ENCODE measurements at regions not wholly inside any gene's neighbourhood (a gene's known extent, or its start where the extent isn't known, plus 50 kb on each side); places are given as distances from the start of the nearest gene placed in this dataset.
A peak's percentile ranks its signal among the peaks of the same experiment; 100 is the strongest.
"Not testable (repeated sequence)": the region's sequence is repeated elsewhere in the genome, so short reads cannot be mapped to it uniquely, and the experiment has no call there.

GRCh38 chr4:111930659-111931058 lies 214.6 kb upstream of the FAM241A start:
- DNase-seq: no peak

DNA sequence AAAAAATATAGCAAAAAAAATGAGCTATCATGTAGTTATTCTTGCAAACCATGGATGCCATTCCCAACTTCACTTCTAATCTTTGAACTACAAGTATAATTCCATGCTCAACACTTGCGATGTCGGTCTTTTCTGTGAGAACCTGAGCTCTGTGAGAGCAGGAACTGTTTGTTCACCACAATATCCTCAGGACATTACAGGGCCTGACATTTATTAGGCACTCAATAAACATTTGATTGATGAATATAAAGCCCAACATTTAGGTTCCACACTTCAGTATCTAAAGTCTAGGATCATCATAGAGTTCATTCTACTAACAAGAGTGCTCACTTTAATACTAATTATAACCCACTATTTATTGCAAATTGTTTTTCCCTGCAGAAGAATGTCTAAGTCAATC lies 211.6 kb upstream of the FAM241A start:
- no peak for DNase-seq

DNA sequence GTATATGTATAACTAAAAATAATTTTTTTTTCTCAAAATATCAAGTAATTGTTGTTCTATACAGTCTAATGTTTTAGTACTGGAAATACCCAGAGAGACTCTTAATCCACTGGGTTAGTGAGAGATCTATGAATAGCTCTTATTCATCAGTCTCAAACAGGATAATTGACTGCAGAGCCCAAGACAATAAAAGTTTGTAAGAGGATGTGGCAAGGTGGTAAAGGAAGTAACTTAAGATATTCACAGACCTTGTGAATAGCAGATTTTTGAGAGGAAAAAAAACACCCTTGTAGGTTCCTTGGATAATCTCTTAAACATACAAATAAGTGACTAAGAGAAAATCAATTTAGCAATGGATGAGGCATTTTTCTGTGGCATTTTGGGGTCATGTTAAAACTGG lies 210.9 kb upstream of the FAM241A start:
- DNase-seq: no peak

- DNase-seq: peak; percentile 37
Observed at GRCh38 chr4:111937368-111937767, 207.9 kb upstream of the FAM241A start.

DNA sequence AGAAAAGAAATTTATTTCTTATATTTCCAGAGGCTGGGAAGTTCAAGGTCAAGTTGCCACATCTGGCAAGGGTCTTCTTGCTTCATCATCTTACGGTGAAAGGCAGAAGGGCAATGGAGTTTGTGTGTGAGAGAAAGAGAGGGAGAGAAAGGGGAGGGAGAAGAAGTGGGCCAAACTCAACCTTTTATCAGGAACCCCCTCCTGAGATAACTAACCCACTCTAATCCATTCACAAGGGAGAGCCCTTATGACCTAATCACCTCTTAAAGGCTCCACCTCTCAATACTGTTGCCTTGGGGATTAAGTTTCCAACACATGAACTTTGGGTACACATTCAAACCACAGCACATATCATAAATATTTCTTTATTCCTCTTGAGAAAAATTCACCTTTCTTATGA lies 203.3 kb upstream of the FAM241A start:
- no peak for DNase-seq

- peak; percentile 49 for DNase-seq
Observed at GRCh38 chr4:111943796-111944203, 201.5 kb upstream of the FAM241A start.

DNA sequence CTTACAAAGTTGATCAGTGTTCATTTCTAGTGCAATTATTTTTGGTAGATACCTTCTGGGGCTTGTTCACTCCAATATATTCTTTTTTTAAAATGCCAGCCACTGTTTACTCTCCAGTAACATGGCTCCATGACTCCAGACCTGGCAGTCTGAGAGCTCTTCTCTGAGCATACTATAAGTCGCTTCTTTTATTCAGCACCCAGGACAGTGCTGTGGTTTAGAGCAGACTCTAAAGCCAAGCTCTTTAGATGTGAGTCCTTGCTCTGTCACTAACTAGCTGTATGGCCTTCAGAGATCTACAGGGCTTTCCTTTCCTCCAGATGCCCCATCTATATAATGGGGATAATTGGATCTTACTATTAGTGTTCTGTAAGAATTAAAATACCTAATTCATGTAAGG lies 200.2 kb upstream of the FAM241A start:
- no peak for DNase-seq

DNA sequence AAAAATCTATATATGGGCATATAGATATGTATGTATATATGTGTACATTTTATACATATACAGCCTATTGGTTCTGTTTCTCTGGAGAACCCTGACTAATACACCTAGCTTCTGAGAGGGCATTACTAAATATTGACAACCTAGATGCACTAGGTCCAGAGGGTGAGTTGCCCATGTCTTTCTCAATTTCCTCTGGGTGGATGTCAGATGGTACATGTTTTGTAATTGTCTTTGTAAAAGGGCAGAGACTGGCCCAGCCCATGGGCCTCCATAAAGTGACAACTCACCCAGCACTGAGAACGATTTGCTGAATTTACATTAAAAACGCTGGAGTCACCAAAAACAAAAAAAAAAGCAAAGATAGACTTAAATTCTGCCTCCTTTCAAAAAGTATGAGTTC lies 198.5 kb upstream of the FAM241A start:
- no peak for DNase-seq

DNA sequence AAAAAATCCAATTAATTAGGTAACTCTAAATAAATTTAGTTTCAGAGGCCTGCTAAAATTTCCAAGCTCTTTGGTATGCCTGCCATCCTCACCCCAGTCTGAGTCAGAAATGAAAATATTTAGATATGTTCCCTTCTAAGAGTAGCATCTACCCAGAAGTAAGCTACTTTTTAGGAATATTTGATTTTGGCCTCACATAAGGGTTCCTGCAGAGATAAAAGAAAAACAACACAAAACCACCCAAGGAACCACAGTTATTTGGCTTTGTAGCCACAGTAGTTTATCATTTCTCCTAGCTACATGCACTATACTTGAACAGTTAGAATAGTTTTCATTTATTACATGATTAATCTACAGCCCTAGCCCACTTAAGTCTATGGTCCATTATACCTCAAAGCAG lies 192.6 kb upstream of the FAM241A start:
- DNase-seq: peak; percentile 48

DNA sequence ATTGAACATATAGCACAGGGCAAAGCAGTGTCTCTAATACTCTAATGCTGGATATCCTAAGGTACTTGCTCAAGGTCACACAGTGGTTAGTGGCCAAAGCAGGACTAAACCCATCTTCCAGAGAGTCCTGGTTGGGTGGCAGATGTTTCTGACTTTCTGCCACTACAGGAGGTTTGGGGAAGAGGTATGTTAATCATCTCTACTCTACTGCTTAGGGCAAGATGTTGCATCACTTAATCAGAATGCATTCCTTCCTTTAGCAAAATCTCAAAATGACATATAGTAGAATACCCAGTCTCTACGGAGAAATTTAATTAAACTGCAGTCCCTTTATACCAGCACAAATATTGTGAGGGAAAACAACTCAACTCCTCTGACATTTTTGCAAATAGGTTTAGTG lies 190.7 kb upstream of the FAM241A start:
- DNase-seq: peak; percentile 37

DNA sequence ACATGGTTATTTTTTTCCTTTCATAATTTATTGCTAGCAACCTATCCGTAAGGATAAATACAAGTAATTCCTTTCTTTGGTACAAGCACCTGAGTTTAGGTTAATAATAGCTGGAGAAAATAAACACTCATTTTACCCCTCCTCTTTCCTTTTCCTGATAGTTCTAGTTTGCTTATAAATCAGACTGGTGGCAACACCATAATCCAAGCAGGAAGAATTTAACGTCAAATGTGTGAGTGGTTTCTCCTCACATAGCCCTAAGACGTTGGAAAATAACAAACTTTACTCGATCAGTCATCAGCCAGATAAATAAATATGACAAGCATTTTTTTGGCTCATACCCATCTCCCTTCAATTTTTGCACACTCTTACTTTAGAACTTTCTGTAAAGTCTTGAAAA lies 190.3 kb upstream of the FAM241A start:
- no peak for DNase-seq

GRCh38 chr4:111957116-111957515 lies 188.1 kb upstream of the FAM241A start:
- DNase-seq: no peak

DNA sequence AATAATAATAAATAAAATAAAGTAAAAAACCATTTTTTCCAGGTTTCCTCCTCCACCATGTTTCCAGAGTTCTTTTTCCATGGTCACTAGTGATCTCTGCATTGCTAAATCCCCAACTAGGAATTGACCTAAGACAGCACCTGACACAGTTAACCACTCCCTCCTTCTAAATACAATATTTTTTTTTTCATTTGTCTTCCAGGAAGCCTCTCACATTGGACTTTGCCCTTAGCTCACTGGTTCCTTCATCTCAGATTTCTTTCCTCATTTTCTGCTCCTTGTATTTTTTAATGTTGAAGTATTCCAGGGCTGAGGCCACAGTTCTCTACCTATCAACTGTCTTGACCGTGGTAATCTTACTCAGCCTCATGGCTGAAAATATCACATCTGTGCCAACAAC lies 187.3 kb upstream of the FAM241A start:
- DNase-seq: no peak

GRCh38 chr4:111959222-111959621 lies 186.0 kb upstream of the FAM241A start:
- peak; percentile 88 for DNase-seq

DNA sequence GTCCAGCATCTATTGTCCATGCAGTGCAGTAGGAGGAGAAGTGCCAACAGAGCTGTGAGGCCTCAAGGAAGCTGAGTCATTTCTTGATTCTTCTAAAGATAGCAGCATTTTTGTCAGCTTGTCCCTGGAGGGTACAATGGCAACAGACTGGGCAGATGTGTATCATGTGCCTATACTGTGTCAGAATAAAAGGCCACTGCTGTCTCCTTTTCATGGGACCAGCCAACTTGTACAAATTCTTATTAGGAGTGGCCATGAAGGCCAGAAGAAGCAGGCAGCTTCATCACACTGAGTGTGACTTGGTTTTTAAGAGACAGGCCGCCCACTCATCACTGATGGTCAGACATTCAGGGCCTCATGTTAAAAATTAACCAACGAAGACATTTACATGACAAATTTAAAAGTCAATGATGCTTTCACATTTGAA lies 185.0 kb upstream of the FAM241A start:
- DNase-seq: peak; percentile 70

DNA sequence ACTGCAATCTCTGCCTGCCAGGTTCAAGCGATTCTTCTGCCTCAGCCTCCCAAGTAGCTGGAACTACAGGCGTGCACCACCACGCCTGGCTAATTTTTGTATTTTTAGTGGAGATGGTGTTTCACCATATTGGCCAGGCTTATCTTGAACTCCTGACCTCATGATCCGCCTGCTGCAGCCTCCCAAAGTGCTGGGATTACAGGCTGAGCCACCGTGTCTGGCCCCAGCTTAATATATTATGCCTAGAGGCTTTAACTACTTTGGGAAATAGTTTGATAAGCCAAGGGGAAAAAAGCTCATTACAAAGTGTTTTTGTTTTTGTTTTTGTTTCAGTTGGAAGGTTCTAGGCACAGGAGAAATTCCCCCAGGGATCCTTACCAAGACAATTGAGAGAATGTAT lies 184.2 kb upstream of the FAM241A start:
- DNase-seq: not testable (repeated sequence)

GRCh38 chr4:111961809-111962208 lies 183.4 kb upstream of the FAM241A start:
- peak; percentile 54 for DNase-seq

- DNase-seq: no peak
Observed at GRCh38 chr4:111963158-111963700, 182.0 kb upstream of the FAM241A start.

- no peak for DNase-seq
Observed at GRCh38 chr4:111977419-111977965, 167.8 kb upstream of the FAM241A start.

- DNase-seq: no peak
Observed at GRCh38 chr4:111979921-111980320, 165.3 kb upstream of the FAM241A start.

GRCh38 chr4:111982089-111982488 lies 163.2 kb upstream of the FAM241A start:
- DNase-seq: no peak

DNA sequence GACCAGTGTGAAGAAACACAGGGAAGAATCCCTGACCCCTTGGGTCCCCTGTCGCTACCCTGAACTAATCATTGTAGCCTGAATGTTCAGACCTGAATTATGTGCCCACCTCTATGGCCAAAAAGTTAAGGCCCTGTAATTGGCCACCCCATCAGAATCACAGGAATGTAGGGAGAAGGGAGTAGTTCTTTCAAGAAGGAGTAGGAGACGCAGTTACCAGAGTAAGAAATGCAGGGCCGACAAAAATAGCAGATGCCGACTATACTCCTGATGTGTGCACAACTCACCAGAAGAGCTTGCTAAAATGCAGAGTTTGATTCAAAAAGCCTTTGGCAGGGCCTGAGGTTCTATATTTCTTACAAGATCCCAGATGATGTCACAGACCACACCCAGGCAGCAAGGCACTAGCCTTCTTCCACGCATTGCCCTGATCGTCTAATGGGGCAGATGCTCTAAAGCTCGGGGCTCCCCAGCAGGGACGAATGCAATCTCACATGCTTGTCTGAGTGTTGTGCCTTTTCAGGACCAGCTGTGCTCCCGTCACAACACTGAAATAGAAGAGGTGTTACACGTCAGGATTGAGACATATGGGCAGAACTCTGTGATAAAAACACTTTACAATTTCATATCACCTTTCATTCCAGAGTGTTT lies 161.0 kb upstream of the FAM241A start:
- no peak for DNase-seq

DNA sequence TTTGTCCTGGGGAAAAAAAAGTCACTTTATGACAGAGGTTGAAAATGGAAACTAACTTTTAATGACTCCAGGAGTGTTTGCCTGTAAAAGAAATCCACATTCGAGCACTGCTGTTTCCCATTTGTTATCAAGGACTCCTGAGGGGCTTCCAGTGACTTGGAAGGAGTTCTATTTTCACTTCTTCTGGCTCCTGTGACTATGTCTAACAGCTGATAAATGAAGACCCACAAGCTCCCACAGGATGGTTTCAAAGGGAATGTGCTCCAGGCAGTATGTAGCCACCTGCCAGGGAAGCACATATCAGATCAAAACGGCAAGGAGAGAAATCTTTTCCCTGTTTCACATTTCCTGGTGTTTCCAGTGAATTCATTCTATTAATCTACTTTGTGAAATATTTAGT lies 159.8 kb upstream of the FAM241A start:
- DNase-seq: no peak

GRCh38 chr4:111986095-111986494 lies 159.2 kb upstream of the FAM241A start:
- DNase-seq: no peak

DNA sequence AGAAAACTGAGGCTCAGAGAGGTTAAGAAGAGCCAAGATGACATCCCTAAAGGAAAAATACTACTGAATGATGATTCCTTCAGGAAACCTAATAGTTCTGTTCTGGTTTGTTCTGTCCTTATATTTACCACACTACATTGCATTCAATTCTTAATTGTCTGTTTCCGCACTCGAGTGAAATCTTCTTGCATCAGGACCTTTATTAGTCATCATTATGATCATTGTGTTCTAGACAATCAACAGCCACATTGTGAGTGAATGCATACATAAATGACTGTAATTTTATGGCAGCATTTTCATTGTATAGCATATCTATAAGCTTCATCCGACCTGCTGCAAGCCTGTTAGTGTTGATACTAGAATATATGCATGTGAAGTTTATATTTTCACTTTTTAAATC lies 156.7 kb upstream of the FAM241A start:
- no peak for DNase-seq
